Right lobe of liver (tissue), 4 donors: ENCODE measurements at regions not wholly inside any gene's neighbourhood (a gene's known extent, or its start where the extent isn't known, plus 50 kb on each side); places are given as distances from the start of the nearest gene placed in this dataset.

ENCODE experiments used
- POLR2A ChIP-seq: fragments of 450-650 bp; IDR thresholded peaks from one replicate; pipeline ENCODE4 v1.6.1; 2017; ENCODE audit warnings: antibody characterized with exemption, mild to moderate bottlenecking
- TF ChIP-seq, protein P1 (sequence below), 4 donors: fragments of 200-600 bp in 3 of 4; fragments of 450-650 bp in 1 of 4; IDR thresholded peaks; one replicate each; pipeline versions ENCODE4 v1.5.1 to v1.8.0; 2016 to 2022; ENCODE audit warnings: antibody characterized with exemption in 4 of 4, mild to moderate bottlenecking in 2 of 4
- donor health status: DM: no; HTN: no; CAD: no.
- donor health status: DM: no; HTN: no; CAD: no.
- donor health status: DM: no; HTN: yes; CAD: no.

DNA sequence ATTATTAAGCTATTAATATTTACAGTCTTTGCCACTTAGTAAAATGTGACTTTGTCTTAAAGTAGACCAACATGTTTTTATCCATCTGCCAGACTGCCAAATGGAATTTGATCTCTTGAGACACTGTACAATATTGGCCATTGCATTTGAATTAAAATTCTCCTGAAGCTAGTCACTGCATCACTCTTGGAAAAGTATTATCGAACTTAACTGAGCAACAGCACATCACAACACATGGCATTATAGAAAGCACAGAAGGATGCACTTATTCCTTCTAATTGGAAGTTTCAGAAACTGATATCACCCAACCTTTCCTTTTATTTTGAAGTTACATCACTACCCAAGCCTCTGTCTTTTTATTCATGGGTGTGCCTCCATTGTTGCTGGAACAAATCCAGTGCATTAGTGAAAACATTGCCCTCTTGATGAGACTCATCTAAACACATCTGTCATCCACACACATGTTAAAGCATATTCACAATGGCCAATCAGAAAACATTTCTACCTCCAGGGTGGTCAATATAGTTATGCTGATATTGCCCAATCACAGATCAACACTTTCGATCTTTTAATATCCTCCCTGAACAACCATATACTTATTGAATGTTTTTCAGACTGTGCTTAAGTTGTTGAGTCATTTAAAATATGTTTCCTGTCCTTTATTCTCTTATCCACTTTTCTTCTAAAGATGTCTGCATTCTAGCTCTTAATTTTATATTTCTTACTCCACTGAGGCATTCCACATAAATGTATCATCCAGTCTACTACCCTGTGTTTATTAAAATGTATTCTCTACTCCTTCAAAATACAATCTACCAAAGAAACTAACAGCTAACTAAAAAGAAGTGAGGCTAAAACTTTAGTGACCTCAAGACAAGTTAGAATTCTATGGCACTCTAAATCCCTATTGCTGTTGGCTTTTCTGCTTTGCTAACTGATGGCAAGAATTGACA, 535.0 kb downstream of the RFPL4B start:
- TF ChIP-seq, protein P1, sequence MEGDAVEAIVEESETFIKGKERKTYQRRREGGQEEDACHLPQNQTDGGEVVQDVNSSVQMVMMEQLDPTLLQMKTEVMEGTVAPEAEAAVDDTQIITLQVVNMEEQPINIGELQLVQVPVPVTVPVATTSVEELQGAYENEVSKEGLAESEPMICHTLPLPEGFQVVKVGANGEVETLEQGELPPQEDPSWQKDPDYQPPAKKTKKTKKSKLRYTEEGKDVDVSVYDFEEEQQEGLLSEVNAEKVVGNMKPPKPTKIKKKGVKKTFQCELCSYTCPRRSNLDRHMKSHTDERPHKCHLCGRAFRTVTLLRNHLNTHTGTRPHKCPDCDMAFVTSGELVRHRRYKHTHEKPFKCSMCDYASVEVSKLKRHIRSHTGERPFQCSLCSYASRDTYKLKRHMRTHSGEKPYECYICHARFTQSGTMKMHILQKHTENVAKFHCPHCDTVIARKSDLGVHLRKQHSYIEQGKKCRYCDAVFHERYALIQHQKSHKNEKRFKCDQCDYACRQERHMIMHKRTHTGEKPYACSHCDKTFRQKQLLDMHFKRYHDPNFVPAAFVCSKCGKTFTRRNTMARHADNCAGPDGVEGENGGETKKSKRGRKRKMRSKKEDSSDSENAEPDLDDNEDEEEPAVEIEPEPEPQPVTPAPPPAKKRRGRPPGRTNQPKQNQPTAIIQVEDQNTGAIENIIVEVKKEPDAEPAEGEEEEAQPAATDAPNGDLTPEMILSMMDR (IDR thresholded peaks at IDR 0.05) = no peak
- TF ChIP-seq POLR2A = no peak
